ENCODE measurements at regions not wholly inside any gene's neighbourhood (a gene's known extent, or its start where the extent isn't known, plus 50 kb on each side); places are given as distances from the start of the nearest gene placed in this dataset.

- ATAC-seq (ENCODE audit: poor library complexity) (no peak), DNase-seq (no peak)
- intact Hi-C loops (cut with DNase I) = no loop called here
Observed at GRCh38 chr5:38110130-38110529, 148.2 kb upstream of the EGFLAM start.

GRCh38 chr5:38107096-38107495, 151.3 kb upstream of the EGFLAM start:
- DNase-seq (no peak), ATAC-seq (ENCODE audit: poor library complexity) (no peak)
- intact Hi-C loops (cut with DNase I) = no loop called here

GRCh38 chr5:38105801-38106200, 152.6 kb upstream of the EGFLAM start:
- ATAC-seq (ENCODE audit: poor library complexity) = no peak
- intact Hi-C loops (cut with DNase I) = no loop called here
- no peak for DNase-seq

- intact Hi-C loops (cut with DNase I) = no loop called here
- no peak for ATAC-seq (ENCODE audit: poor library complexity)
Observed at GRCh38 chr5:38105231-38105570, 153.2 kb upstream of the EGFLAM start.

GRCh38 chr5:38104497-38105230, 153.7 kb upstream of the EGFLAM start:
- intact Hi-C loops (cut with DNase I) = no loop called here
- ATAC-seq (ENCODE audit: poor library complexity) (no peak), DNase-seq (no peak)

More at GRCh38 chr5:38105231-38105570, 153.2 kb upstream of the EGFLAM start:
- DNase-seq = no peak

GRCh38 chr5:38101897-38102296, 156.5 kb upstream of the EGFLAM start:
- intact Hi-C loops (cut with DNase I) = no loop called here
- ATAC-seq (ENCODE audit: poor library complexity) = no peak
- no peak for DNase-seq

- DNase-seq (no peak), ATAC-seq (ENCODE audit: poor library complexity) (no peak)
- intact Hi-C loops (cut with DNase I) = no loop called here
Observed at GRCh38 chr5:38099205-38100168, 158.9 kb upstream of the EGFLAM start.

GRCh38 chr5:38094889-38095288, 163.5 kb upstream of the EGFLAM start:
- DNase-seq = no peak
- ATAC-seq (ENCODE audit: poor library complexity) = no peak
- intact Hi-C loops (cut with DNase I) = no loop called here

- ATAC-seq (ENCODE audit: poor library complexity) (no peak), DNase-seq (no peak)
- intact Hi-C loops (cut with DNase I) = no loop called here
Observed at GRCh38 chr5:38093855-38094254, 164.5 kb upstream of the EGFLAM start.

GRCh38 chr5:38086777-38087176, 171.6 kb upstream of the EGFLAM start:
- ATAC-seq (ENCODE audit: poor library complexity) = no peak
- intact Hi-C loops (cut with DNase I) = no loop called here

GRCh38 chr5:38079620-38080402, 178.5 kb upstream of the EGFLAM start:
- no peak for DNase-seq
- intact Hi-C loops (cut with DNase I) = no loop called here
- no peak for ATAC-seq (ENCODE audit: poor library complexity)

More at GRCh38 chr5:38086777-38087176, 171.6 kb upstream of the EGFLAM start:
- no peak for DNase-seq

- no peak for ATAC-seq (ENCODE audit: poor library complexity)
- DNase-seq = no peak
- intact Hi-C loops (cut with DNase I) = no loop called here
Observed at GRCh38 chr5:38078161-38078560, 180.2 kb upstream of the EGFLAM start.

- ATAC-seq (ENCODE audit: poor library complexity) = no peak
- no peak for DNase-seq
- intact Hi-C loops (cut with DNase I) = no loop called here
Observed at GRCh38 chr5:38077652-38078051, 180.7 kb upstream of the EGFLAM start.

GRCh38 chr5:38071831-38072694, 186.3 kb upstream of the EGFLAM start:
- intact Hi-C loops (cut with DNase I) = no loop called here
- ATAC-seq (ENCODE audit: poor library complexity) (no peak), DNase-seq (no peak)

- DNase-seq (no peak), ATAC-seq (ENCODE audit: poor library complexity) (no peak)
- intact Hi-C loops (cut with DNase I) = no loop called here
Observed at GRCh38 chr5:38070304-38070950, 187.9 kb upstream of the EGFLAM start.

- intact Hi-C loops (cut with DNase I) = no loop called here
- ATAC-seq (ENCODE audit: poor library complexity) (no peak), DNase-seq (no peak)
Observed at GRCh38 chr5:38069360-38069759, 189.0 kb upstream of the EGFLAM start.

- intact Hi-C loops (cut with DNase I) = no loop called here
- DNase-seq = no peak
- ATAC-seq (ENCODE audit: poor library complexity) = no peak
Observed at GRCh38 chr5:38060354-38060753, 198.0 kb upstream of the EGFLAM start.

GRCh38 chr5:38059876-38060275, 198.5 kb upstream of the EGFLAM start:
- intact Hi-C loops (cut with DNase I) = no loop called here
- DNase-seq (no peak), ATAC-seq (ENCODE audit: poor library complexity) (no peak)
